GM23248 (cell line): ENCODE measurements at regions not wholly inside any gene's neighbourhood (a gene's known extent, or its start where the extent isn't known, plus 50 kb on each side); places are given as distances from the start of the nearest gene placed in this dataset.

Experiments
- EZH2 ChIP-seq: fragments of 200-600 bp; sonication (generic); IDR thresholded peaks from 2 replicates; pipeline ENCODE4 v1.6.1; 2018; ENCODE audit warnings: antibody characterized with exemption, mild to moderate bottlenecking; ENCODE audit not compliant: insufficient read depth, poor library complexity, severe bottlenecking
- EZH2phosphoT487 ChIP-seq: fragments of 200-600 bp; sonication (generic); IDR thresholded peaks from 2 replicates; pipeline ENCODE4 v1.6.1; 2018; ENCODE audit warnings: antibody characterized with exemption, moderate library complexity, mild to moderate bottlenecking, low read depth; ENCODE audit not compliant: insufficient read depth

DNA sequence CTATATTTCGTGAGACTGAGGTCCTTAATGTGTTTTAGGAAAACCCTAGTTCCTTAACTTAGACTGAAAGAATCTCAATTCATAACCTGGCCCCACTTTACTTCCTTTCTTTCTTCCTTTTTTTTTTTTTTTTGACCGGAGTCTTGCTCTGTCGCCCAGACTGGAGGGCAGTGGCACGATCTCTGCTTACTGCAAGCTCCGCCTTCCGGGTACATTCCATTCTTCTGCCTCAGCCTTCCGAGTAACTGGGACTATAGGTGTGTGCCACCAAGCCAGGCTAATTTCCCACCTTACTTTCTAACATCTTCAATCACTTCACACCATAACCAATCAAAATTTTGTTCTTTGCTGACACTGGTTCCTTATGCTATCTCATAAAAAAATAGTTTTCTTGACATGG, 2097.0 kb downstream of the PCDH9 start:
- no peak for TF ChIP-seq EZH2phosphoT487
- TF ChIP-seq EZH2, result no peak
